ENCODE measurements at regions not wholly inside any gene's neighbourhood (a gene's known extent, or its start where the extent isn't known, plus 50 kb on each side); places are given as distances from the start of the nearest gene placed in this dataset.

GRCh38 chr1:29668551-29669157 is 432.3 kb downstream of the PTPRU start:
- no peak for TF ChIP-seq CTCF (IDR thresholded peaks at IDR 0.05)
- no peak for TF ChIP-seq EZH2 (IDR thresholded peaks at IDR 0.05)
- no peak for TF ChIP-seq EZH2phosphoT487 (IDR thresholded peaks at IDR 0.05)

Measured in neural progenitor cell (in vitro differentiated cells).